Mammary epithelial cell (primary cell): ENCODE measurements at regions not wholly inside any gene's neighbourhood (a gene's known extent, or its start where the extent isn't known, plus 50 kb on each side); places are given as distances from the start of the nearest gene placed in this dataset.

Experiments used
- EZH2 ChIP-seq: IDR thresholded peaks from 2 replicates; pipeline ENCODE4 v1.6.1; 2012; ENCODE audit warnings: low read length, inconsistent platforms, borderline replicate concordance
- TF ChIP-seq, protein P1 (sequence below), 2 donors: IDR thresholded peaks in 1 of 2; conservative IDR thresholded peaks in 1 of 2; 2 replicates each; pipeline ENCODE4 v1.5.1; 2011 to 2012; ENCODE audit warnings: inconsistent platforms in 2 of 2, low read length in 2 of 2, mild to moderate bottlenecking in 2 of 2, control low read depth in 1 of 2, low read depth in 1 of 2; ENCODE audit not compliant: insufficient read depth in 1 of 2; ENCODE audit errors: extremely low read depth in 1 of 2

GRCh38 chr2:182605166-182605565, 110.9 kb upstream of the DNAJC10 start:
- TF ChIP-seq, protein P1, sequence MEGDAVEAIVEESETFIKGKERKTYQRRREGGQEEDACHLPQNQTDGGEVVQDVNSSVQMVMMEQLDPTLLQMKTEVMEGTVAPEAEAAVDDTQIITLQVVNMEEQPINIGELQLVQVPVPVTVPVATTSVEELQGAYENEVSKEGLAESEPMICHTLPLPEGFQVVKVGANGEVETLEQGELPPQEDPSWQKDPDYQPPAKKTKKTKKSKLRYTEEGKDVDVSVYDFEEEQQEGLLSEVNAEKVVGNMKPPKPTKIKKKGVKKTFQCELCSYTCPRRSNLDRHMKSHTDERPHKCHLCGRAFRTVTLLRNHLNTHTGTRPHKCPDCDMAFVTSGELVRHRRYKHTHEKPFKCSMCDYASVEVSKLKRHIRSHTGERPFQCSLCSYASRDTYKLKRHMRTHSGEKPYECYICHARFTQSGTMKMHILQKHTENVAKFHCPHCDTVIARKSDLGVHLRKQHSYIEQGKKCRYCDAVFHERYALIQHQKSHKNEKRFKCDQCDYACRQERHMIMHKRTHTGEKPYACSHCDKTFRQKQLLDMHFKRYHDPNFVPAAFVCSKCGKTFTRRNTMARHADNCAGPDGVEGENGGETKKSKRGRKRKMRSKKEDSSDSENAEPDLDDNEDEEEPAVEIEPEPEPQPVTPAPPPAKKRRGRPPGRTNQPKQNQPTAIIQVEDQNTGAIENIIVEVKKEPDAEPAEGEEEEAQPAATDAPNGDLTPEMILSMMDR (conservative IDR thresholded peaks at IDR 0.05 in 1 of 2, IDR thresholded peaks at IDR 0.05 in 1 of 2; ENCODE audit: extremely low read depth in 1 of 2, insufficient read depth in 1 of 2, low read depth in 1 of 2, low read length in 2 of 2), result no peak
- TF ChIP-seq EZH2, result no peak
